HG02588 (cell line): ENCODE measurements at regions not wholly inside any gene's neighbourhood (a gene's known extent, or its start where the extent isn't known, plus 50 kb on each side); places are given as distances from the start of the nearest gene placed in this dataset.

Source experiments
- ATAC-seq: cut with Tn5 transposase; IDR thresholded peaks from one replicate; pipeline ENCODE4 v1.9.1; 2021; ENCODE audit warnings: mild to moderate bottlenecking, moderate library complexity; ENCODE audit not compliant: unreplicated experiment

DNA sequence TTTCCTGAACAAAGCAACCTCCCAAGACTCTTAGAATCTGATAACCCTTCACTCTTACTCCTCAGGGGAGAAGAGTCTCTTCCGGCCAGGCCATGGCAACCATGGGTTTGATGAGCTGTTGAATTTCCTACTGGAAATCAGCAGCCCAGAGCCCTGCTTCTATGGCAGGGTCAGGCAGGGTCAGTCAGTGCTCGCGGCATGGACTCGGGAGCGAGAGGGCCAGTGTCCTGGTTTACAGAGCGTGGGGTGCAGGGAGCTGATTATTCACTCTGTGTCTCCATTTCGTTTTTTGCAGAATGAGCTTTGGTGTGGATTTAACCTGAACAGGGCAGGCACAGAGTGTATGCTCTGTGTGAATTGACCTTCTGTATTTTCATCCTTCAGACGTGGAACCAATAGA is 340.6 kb upstream of the SFSWAP start:
- ATAC-seq, result no peak

GRCh38 chr12:131370791-131371347 is 340.0 kb upstream of the SFSWAP start:
- ATAC-seq, result no peak

GRCh38 chr12:131371401-131372170 is 339.3 kb upstream of the SFSWAP start:
- ATAC-seq, result no peak

DNA sequence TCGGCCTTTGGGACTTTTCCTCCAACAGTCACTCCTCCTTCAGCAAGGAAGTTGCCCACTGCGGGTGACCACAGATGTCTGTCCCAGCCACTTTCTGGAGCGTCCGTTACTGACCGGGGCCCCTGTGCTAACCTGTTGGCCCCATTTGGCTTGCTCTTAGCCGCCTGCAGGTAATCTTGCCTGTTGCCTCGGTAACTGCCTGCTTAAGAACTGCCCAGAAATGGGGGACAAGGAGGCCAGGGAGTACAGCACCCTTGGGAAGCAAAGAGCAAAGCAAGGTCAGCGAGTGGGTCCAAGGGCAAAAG is 338.8 kb upstream of the SFSWAP start:
- no peak for ATAC-seq

DNA sequence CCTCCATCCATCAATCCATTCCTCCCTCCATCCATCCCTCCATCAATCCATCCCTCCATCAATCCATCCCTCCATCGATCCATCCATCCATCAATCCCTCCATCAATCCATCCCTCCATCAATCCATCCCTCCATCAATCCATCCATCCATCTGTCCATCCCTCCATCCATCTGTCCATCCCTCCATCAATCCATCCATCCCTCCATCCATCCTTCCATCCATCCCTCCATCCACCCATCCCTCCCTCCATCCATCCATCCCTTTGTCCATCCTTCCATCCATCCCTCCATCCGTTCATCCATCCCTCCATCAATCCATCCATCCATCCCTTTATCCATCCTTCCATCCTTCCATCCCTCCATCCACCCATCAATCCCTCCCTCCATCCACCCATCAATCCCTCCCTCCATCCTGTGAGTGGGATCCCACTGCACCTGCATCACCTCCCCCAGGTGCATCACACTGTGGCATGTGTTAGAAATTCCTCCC is 338.1 kb upstream of the SFSWAP start:
- no peak for ATAC-seq

DNA sequence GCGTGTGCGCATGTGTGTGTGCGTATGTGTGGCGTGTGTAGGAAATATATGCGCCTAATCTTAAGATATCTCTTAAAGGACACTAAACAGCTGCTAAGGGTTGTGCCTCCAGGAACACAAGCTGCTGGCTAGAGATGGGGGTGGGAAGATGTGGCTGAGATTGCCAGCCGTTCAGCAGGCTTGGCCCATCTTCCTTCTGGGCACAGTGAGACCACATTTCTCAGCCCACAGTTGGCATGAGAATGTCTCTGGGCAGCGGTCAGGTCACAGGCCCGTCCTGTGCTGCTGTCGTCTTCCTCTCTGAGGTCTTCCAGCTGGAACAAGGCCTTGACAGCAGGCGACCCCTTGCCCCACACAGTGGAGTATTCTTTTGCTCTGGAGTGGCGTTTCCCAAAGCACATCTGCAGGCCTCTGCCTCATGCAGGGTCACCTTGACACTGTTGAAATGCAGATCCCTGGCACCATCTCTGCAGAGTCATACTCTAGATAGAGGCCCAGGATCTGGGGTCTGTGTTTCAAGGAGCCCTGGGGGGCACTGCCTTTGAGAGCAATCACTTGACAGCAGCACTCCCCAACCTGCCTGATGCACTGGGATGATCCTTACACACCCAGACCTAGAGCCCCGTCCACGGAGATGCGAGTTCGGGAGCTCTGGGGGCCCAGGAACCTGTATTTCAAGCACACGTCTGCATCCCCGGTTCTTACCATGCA is 335.5 kb upstream of the SFSWAP start:
- no peak for ATAC-seq

DNA sequence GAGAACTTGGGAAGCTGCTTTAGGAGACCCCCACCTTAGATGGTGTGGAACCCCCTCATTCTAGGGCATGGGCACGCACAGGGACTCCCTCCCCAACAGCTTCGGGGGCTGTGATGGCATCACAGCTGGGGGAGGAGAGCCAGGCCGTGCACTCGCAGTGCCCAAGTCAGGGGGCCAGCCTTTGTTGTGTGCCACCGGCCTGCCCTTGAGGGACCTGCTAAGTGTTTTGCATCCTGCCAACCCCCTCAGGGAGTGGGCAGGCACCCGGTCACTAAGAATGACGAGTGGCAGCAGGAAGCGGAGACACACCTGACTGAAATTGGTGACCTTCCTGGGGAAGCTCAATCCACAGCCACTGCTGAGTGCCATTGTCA is 334.9 kb upstream of the SFSWAP start:
- no peak for ATAC-seq

- no peak for ATAC-seq
Measured at GRCh38 chr12:131378176-131378842, 332.6 kb upstream of the SFSWAP start.

- no peak for ATAC-seq
Measured at GRCh38 chr12:131378861-131379665, 331.8 kb upstream of the SFSWAP start.

GRCh38 chr12:131379738-131380137 is 331.2 kb upstream of the SFSWAP start:
- ATAC-seq, result no peak

DNA sequence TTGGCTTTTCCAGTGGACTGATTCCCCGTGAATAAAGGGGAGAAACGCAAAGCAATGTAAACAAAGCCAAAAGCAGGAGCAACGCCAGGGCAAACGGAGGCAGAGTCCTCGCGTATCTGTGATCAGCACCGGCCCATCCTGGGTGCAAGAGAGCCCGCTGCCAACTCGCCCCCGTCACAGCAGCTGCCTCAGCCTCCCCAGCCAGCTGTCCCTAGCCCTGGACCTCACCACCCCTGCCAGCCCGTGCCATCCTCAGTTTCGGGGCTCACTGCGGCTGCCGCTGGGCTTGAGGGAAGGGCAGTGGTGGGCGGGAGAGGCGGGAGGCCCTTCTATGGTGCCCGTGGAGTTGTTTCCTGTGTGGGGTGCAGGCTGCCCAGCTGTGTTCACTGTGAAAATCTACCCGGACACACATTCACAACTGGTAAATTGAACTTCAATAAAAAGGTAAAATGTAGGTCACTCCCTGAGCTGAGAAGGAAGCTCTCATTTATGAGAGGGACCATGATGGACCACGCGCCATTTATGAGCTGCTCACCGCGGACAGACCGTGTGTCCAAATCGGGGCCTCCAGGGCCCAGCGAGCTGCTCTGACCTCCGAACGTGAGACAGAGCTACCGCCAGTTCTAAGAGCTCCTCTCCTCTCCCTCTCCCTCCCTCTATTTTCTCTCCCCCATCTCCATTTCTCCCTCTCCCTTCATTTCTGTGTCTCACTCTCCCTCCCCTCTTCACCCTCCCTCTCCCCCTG is 330.5 kb upstream of the SFSWAP start:
- ATAC-seq, result no peak

- ATAC-seq, result no peak
Measured at GRCh38 chr12:131380965-131381705, 329.8 kb upstream of the SFSWAP start.

GRCh38 chr12:131381716-131382430 is 329.0 kb upstream of the SFSWAP start:
- ATAC-seq, result no peak

DNA sequence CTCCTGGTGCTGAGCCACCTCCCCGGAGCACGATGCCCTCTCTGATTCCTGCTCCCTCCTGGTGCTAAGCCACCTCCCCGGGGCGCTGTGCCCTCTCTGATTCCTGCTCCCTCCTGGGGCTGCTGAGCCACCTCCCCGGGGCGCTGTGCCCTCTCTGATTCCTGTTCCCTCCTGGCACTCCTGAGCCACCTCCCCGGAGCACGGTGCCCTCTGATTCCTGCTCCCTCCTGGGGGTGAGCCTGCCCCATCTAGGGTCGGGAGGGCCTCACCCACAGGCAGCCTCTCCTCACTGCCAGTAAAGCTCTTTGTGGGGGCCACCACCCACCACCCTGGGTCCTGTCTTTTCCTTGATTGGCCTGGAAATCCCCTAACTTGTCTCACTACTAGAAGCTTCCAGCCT is 327.6 kb upstream of the SFSWAP start:
- ATAC-seq, result no peak

- no peak for ATAC-seq
Measured at GRCh38 chr12:131383741-131384543, 326.9 kb upstream of the SFSWAP start.

DNA sequence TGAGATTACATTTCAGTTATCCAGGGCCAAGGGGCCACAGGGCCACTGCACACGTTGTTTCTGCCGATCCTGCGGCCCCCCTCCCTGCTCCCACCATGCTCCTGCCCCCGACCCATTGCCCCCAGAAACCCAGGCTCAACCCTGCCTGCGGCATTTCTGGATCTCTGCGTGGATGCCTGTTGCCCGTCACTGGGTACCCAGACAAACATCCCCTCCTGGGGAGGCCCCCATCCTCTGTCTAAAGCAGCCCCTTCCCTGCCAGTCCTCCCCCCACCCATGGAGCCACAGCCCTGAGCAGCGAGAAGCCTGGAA is 326.4 kb upstream of the SFSWAP start:
- ATAC-seq, result no peak

- no peak for ATAC-seq
Measured at GRCh38 chr12:131385313-131386166, 325.4 kb upstream of the SFSWAP start.
